CD14-positive monocyte (primary cell): ENCODE measurements at regions not wholly inside any gene's neighbourhood (a gene's known extent, or its start where the extent isn't known, plus 50 kb on each side); places are given as distances from the start of the nearest gene placed in this dataset.

Experiments
- DNase-seq, 3 donors: peaks; one replicate each; pipeline ENCODE4 v3.0.0-alpha.2; 2011 to 2022
- H2AFZ ChIP-seq: 2 replicates; pipeline ENCODE4 v1.6.0; 2012; ENCODE audit warnings: mild to moderate bottlenecking, low read depth, low read length, inconsistent platforms; ENCODE audit not compliant: insufficient read depth, poor library complexity, severe bottlenecking
- H3K27ac ChIP-seq, 2 donors: 1 replicate in 1 of 2; 2 replicates in 1 of 2; pipeline ENCODE4 v1.5.1; 2012 to 2013; ENCODE audit warnings: low read length in 2 of 2, control low read depth in 1 of 2, inconsistent platforms in 1 of 2, low read depth in 1 of 2, mild to moderate bottlenecking in 1 of 2
- H3K27me3 ChIP-seq, 2 donors: one replicate each; pipeline versions ENCODE4 v1.6.0 to v1.6.1; 2011 to 2013; ENCODE audit warnings: low read length in 2 of 2; ENCODE audit not compliant: control insufficient read depth in 2 of 2, insufficient read depth in 2 of 2
- H3K36me3 ChIP-seq, 2 donors: replicated peaks in 1 of 2; 1 replicate in 1 of 2; 2 replicates in 1 of 2; pipeline versions ENCODE4 v1.5.1 to v1.6.1; 2012 to 2013; ENCODE audit warnings: low read length in 2 of 2, control low read depth in 1 of 2, inconsistent platforms in 1 of 2, mild to moderate bottlenecking in 1 of 2; ENCODE audit not compliant: insufficient read depth in 2 of 2, control insufficient read depth in 1 of 2
- H3K4me1 ChIP-seq, 2 donors: 1 replicate in 1 of 2; 2 replicates in 1 of 2; pipeline versions ENCODE4 v1.5.1 to v1.6.1; 2012 to 2013; ENCODE audit warnings: low read length in 2 of 2, control low read depth in 1 of 2, inconsistent platforms in 1 of 2, mild to moderate bottlenecking in 1 of 2, moderate library complexity in 1 of 2; ENCODE audit not compliant: insufficient read depth in 2 of 2, control insufficient read depth in 1 of 2
- H3K4me2 ChIP-seq: replicated peaks from 2 replicates; pipeline ENCODE3; 2012; ENCODE audit warnings: low read length, moderate library complexity, mild to moderate bottlenecking; ENCODE audit not compliant: poor library complexity, severe bottlenecking; ENCODE audit errors: extremely low read depth
- H3K4me3 ChIP-seq, 3 experiments: fragments of 200-600 bp in 1 of 3; sonication (generic) in 1 of 3; replicated peaks in 1 of 3; 1 replicate in 2 of 3; 2 replicates in 1 of 3; pipeline ENCODE4 v1.5.1; 2011 to 2013; ENCODE audit warnings: low read length in 3 of 3, mild to moderate bottlenecking in 3 of 3, control low read depth in 2 of 3, low read depth in 2 of 3, inconsistent platforms in 1 of 3, moderate library complexity in 1 of 3
- H3K79me2 ChIP-seq: 2 replicates; pipeline ENCODE4 v1.6.0; 2012; ENCODE audit warnings: mild to moderate bottlenecking, control low read depth, inconsistent platforms, low read length, moderate library complexity; ENCODE audit not compliant: insufficient read depth
- H3K9ac ChIP-seq: 2 replicates; pipeline ENCODE4 v1.6.0; 2017; ENCODE audit warnings: low read length, mild to moderate bottlenecking; ENCODE audit not compliant: insufficient read depth, poor library complexity, severe bottlenecking
- H3K9me3 ChIP-seq, 2 donors: replicated peaks in 1 of 2; 1 replicate in 1 of 2; 2 replicates in 1 of 2; pipeline versions ENCODE4 v1.5.1 to v1.6.1; 2012 to 2013; ENCODE audit warnings: low read length in 2 of 2, control low read depth in 1 of 2; ENCODE audit not compliant: control insufficient read depth in 1 of 2, insufficient read depth in 1 of 2
- H4K20me1 ChIP-seq: 2 replicates; pipeline ENCODE4 v1.6.0; 2012; ENCODE audit warnings: mild to moderate bottlenecking, low read length, control low read depth, moderate library complexity; ENCODE audit not compliant: insufficient read depth
- H3K27ac Mint-ChIP-seq, 7 donors: one replicate each; pipeline ENCODE4 v1.8.0; 2020; ENCODE audit warnings: mild to moderate bottlenecking in 7 of 7, mixed read lengths in 7 of 7, moderate library complexity in 6 of 7, inconsistent platforms in 2 of 7
- H3K27me3 Mint-ChIP-seq, 3 donors: one replicate each; pipeline ENCODE4 v1.8.0; 2021 to 2022; ENCODE audit warnings: low read depth in 3 of 3, mild to moderate bottlenecking in 3 of 3, mixed read lengths in 3 of 3, moderate library complexity in 3 of 3, inconsistent platforms in 1 of 3
- H3K36me3 Mint-ChIP-seq, 2 donors: one replicate each; pipeline ENCODE4 v1.8.0; 2020; ENCODE audit warnings: mixed read lengths in 2 of 2, inconsistent platforms in 1 of 2, mild to moderate bottlenecking in 1 of 2
- H3K4me1 Mint-ChIP-seq: one replicate; pipeline ENCODE4 v1.8.0; 2020; ENCODE audit warnings: mild to moderate bottlenecking, mixed read lengths
- H3K4me3 Mint-ChIP-seq, 2 donors: one replicate each; pipeline ENCODE4 v1.8.0; 2020; ENCODE audit warnings: mild to moderate bottlenecking in 2 of 2, mixed read lengths in 2 of 2, moderate library complexity in 1 of 2
- H3K9me3 Mint-ChIP-seq, 7 donors: one replicate each; pipeline ENCODE4 v1.8.0; 2020 to 2022; ENCODE audit warnings: mixed read lengths in 7 of 7, mild to moderate bottlenecking in 6 of 7, moderate library complexity in 6 of 7, inconsistent platforms in 2 of 7
- WGBS: methylation state at CpG from one replicate; pipeline ENCODE4 v1.1.5; 2013; ENCODE audit warnings: missing lambda C conversion rate; ENCODE audit not compliant: insufficient coverage; 5-methylcytosine and 5-hydroxymethylcytosine counted together
- intact Hi-C, 2 donors: fragments of 100-400 bp; cut with micrococcal nuclease; formaldehyde crosslinking; loops; one replicate each; pipeline versions ENCODE4 v1.15.0 to v1.15.1; 2023
- TF ChIP-seq, protein P1 (sequence below): fragments of 200-600 bp; IDR thresholded peaks from one replicate; pipeline ENCODE4 v1.8.0; 2022; ENCODE audit warnings: antibody characterized with exemption, mild to moderate bottlenecking

DNA sequence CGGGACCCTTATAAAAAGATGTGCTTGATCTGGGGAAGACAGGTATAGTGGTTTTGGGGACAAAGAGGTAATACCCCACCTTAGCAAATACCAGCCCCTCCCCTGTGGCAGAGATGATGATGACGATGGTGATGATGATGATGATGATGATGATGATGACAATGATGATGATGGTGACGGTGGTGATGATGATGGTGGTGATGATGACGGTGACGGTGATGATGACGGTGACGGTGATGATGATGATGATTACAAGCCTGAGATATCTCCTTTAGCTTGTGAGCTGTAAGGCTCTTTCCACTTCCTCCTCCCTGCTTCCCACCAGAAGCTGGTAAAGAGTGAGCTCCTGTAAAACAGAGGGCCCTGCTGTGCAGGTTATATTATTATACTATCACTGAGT, 89.5 kb upstream of the TMEM45B start:
- no peaks in the 10 kb centered on the region for H3K36me3 Mint-ChIP-seq
- H3K9me3 ChIP-seq = no peaks in the 10 kb centered on the region
- H3K4me2 ChIP-seq = no peak overlapping the region
- H3K4me3 ChIP-seq = no peak overlapping the region
- H3K79me2 ChIP-seq = no peaks in the 10 kb centered on the region
- TF ChIP-seq, protein P1, sequence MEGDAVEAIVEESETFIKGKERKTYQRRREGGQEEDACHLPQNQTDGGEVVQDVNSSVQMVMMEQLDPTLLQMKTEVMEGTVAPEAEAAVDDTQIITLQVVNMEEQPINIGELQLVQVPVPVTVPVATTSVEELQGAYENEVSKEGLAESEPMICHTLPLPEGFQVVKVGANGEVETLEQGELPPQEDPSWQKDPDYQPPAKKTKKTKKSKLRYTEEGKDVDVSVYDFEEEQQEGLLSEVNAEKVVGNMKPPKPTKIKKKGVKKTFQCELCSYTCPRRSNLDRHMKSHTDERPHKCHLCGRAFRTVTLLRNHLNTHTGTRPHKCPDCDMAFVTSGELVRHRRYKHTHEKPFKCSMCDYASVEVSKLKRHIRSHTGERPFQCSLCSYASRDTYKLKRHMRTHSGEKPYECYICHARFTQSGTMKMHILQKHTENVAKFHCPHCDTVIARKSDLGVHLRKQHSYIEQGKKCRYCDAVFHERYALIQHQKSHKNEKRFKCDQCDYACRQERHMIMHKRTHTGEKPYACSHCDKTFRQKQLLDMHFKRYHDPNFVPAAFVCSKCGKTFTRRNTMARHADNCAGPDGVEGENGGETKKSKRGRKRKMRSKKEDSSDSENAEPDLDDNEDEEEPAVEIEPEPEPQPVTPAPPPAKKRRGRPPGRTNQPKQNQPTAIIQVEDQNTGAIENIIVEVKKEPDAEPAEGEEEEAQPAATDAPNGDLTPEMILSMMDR = no peak
- intact Hi-C loops = no loop called here
- no peaks in the 10 kb centered on the region for H3K27me3 ChIP-seq
- H3K9me3 Mint-ChIP-seq = no peaks in the 10 kb centered on the region
- H3K27me3 Mint-ChIP-seq = peaks cover 0 to 9% (median 2%) of the 10 kb centered on the region in 3 donors
- H3K4me1 ChIP-seq = no peaks in the 10 kb centered on the region
- H3K36me3 ChIP-seq = no peaks in the 10 kb centered on the region
- no peak overlapping the region for H3K4me3 Mint-ChIP-seq
- no CpG with 5 or more reads among the region's 7 CpGs for WGBS
- no peak overlapping the region for H3K27ac Mint-ChIP-seq
- no peak overlapping the region for H2AFZ ChIP-seq
- no peak overlapping the region for H3K27ac ChIP-seq
- H3K9ac ChIP-seq = no peak overlapping the region
- DNase-seq = no peak
- no peaks in the 10 kb centered on the region for H3K4me1 Mint-ChIP-seq
- no peaks in the 10 kb centered on the region for H4K20me1 ChIP-seq

DNA sequence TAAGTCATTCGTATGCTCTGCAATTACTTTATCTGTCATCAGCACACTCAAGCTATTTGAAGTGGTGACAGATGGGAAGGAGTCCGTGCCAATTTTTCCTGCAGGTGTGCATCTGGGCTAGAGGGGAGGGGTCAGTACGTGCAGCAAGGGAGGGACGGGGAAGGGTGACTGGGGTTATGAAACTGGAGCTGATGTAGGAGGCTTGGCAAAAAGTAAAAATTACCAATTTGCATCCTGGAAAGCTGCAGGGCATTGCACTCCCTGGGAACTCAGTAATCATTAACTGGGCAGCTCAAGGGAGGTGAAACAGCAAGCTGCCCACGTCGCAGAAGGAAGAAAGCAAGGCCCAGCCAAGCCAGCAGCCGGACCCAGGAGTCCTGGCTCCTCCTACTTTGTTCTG, 87.1 kb upstream of the TMEM45B start:
- no peaks in the 10 kb centered on the region for H3K4me1 ChIP-seq
- Mint-ChIP-seq H3K36me3 (no peaks in the 10 kb centered on the region), H3K4me1 (no peaks in the 10 kb centered on the region), H3K27me3 (peaks cover 0 to 8% (median 0%) of the 10 kb centered on the region in 3 donors), H3K9me3 (no peaks in the 10 kb centered on the region), H3K27ac (no peak overlapping the region), H3K4me3 (no peak overlapping the region)
- no peak overlapping the region for H3K27ac ChIP-seq
- no peak for DNase-seq
- no peaks in the 10 kb centered on the region for H3K36me3 ChIP-seq
- intact Hi-C loops = no loop called here
- no peak overlapping the region for H3K9ac ChIP-seq
- no peak overlapping the region for H3K4me3 ChIP-seq
- H3K79me2 ChIP-seq = no peaks in the 10 kb centered on the region
- H4K20me1 ChIP-seq = no peaks in the 10 kb centered on the region
- H3K27me3 ChIP-seq = no peaks in the 10 kb centered on the region
- H2AFZ ChIP-seq = no peak overlapping the region
- WGBS = 83% methylated on average over 4 of the region's 7 CpGs
- TF ChIP-seq, protein P1 = no peak
- no peak overlapping the region for H3K4me2 ChIP-seq
- no peaks in the 10 kb centered on the region for H3K9me3 ChIP-seq
